NCI-H446 treated with DMSO at 0.1 percent for 48 hours (cell line): ENCODE measurements at regions not wholly inside any gene's neighbourhood (a gene's known extent, or its start where the extent isn't known, plus 50 kb on each side); places are given as distances from the start of the nearest gene placed in this dataset.

Source experiments
- DNase-seq: peaks from one replicate; lab custom pipeline; 2025; lab: John Stamatoyannopoulos, UW

DNA sequence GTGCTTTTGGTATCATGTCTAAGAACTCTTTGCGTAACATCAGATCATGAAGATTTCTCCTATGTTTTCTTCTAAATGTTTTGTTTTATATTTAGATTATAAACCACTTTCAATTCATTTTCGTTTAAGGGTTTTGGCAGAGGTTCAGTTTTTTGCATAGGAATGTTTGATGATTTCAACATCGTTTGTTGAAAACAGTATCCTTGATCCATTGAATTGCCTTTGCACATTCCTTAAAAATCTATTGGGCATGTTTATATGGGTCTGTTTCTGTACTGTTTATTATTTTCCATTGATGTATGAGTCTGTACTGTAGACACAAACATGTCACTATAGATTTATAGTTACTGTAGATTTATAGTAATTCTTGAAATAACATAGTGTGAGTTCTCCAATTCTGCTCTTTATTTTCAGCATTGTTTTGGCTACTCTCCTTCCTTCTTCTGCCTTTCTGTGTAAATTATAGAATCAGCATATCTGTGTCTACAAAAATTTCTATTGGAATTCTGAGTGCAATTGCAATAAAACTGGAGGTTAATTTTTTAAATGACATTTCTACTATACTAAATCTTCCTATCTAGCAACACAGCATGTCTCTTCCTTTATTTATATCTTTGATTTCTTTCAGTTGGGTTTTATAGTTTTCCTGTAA is 374.0 kb downstream of the SV2B start:
- no peak for DNase-seq

DNA sequence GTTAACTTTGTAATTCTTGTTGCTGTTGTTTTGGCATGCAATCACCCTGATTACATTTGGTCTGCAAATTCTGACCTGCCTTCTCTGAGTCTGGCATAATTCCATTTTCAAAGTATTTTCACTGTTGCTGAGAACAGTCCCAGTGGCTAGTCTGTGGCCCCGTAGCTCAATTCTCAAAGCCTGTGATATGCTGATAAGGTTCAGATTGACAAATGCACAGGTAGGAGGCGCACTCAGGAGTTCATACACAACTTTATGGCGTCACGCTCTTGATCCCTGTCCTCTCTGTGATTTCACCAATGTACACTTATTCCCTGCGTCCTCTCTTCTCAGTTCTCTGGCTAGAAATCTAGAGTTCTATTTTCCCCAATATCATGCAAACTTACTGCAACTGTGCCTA is 376.6 kb upstream of the SLCO3A1 start:
- DNase-seq = no peak

DNA sequence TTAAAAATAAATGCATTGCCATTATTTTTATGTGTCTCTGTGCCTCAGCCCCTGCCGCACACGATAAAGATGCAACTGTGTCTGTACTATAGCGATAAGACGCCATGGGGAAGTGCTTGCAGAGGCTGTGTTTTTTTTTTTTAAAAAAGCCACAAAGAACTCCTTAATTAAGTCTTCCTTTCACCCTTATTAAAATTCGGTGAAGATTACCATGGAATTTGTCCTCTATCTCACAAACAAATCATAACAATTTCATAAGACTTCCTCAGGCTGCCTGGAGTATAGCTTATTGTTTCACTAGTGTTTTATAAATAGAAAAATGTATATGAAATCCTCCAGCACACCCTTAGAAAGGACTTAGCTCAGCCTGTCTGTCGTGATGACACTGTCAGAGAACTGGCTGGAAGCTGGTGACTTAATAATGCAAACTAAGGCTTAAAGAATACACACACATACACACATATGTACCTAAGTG is 374.8 kb upstream of the SLCO3A1 start:
- no peak for DNase-seq

DNA sequence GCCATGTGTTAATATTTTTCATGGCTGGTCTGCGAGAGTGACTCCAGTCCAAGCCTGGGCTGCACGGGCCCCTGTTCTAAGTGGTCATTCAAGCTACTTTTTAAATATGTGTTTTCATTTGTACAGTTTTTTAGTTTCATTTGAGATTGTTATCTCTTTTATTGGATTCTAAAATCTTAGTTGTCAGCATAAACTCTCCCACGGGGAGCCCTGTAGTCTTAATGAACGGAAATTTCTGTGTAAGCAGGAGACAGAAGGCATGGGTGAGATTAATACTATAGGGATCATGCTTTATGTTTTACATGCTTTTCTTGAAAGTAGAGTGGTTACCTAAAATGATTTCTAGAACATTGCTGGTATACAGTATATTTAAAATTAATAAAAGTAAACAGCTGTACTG is 373.1 kb upstream of the SLCO3A1 start:
- no peak for DNase-seq

DNA sequence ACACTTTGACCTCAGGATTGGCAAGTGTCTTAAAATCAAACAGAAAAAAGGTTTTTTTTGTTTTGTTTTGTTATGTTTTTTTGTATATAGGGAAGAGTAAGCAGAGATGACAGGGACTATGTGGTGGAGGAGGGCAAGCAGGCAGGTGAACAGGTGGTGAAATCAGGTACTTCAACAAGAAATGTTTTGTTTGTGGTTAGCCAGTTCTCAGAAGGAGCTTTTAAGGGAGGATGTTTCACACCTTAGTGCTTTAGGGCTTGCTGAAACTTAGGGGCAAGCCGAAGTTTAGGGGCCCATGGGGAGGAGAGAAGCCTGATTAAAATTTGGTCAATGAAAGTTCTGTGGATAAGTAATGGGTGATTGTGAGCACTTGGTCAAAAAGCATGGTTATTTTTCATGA is 370.7 kb upstream of the SLCO3A1 start:
- DNase-seq = no peak

DNA sequence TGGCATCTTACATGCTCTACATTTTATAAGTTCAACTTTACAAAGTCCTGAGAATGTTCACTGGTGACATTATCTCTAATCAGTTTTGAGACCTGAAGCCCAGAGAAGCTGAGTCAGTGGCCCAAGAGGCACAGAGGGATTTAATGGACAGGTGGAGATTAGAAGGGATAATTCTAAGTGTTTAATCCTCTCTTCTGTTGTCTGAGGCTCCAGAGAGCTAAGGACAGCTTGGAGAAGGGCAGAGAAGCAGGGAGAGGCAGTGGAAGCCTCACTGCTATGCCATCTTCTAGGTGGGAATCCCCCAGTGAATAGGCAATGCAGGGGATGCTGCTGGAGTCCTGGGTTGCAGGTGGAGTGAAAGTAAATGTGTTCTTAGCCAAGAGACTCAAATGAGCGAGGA is 369.4 kb upstream of the SLCO3A1 start:
- DNase-seq = no peak

DNA sequence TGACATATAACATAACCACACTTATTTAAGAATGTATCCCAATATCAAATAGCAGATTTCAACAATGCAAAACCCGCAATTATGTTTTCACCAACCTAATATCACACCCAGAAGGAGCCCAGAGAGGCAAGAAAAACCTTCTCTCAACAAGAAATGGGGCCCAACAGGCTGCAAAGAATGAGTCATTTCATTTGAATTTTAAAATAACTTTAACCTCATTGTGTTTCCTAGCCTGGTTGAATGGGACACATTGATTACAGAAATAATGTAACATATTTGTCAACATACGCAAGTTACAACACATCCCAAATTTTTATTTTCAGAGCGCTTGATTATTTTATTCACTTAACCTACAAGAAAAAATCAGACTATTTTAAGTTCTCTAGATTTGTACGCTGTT is 365.1 kb upstream of the SLCO3A1 start:
- no peak for DNase-seq

DNA sequence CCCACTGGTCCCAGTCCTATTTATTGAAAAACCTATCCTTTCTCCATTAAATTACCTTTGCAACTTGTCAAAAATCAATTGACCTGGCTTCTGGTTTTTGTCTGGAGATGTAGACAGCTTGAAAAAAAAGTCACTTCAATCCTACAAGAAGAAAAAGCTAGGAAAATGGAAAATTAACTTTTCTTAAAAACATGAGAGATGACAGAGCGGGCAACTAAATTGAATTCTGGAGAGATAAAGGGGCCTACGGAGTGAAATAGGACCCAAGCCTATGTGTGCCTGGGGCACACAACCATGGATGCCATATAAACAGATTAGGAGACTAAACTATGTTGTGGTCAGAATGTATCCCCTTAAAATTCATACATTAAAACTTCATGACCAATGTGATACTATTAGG is 363.3 kb upstream of the SLCO3A1 start:
- DNase-seq = no peak

DNA sequence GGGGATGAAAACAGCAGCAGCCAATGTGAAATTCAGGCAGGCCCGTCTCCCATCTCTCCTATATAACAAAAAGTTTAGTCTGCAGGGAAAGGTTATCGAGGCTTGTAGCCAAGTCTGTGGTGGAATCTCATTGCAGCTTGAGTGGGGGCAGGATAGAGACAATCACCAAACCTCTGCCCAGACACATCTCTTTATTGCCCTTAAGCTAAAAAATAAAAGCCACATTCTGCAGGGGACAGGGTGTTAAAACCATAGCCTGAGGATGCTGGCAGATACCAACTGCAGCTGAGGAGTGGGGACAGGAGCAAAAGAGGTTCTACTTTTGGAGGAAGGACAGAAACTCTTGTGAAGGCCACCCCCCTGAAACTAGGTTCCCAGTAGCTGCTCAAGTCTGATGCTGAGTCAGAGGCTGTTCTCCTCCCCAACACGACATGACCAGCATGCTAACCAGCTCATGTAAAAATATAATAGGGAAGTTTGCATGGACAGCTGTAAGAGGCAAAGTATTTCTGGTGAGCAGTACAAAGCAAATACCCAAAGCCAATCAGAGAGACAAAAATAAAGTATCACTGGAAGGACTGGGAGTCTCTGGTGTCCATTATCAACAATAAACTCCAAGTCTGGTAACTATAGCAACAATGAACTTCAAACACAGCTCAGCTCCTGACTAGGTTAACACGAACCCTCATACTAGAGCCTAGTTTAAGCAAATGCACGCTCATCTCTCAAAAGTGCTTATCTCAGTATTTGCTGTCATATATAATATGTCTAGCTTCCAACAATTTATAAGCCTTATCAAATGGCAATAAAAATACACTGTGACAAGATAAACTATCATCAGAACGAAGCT is 362.2 kb upstream of the SLCO3A1 start:
- no peak for DNase-seq

DNA sequence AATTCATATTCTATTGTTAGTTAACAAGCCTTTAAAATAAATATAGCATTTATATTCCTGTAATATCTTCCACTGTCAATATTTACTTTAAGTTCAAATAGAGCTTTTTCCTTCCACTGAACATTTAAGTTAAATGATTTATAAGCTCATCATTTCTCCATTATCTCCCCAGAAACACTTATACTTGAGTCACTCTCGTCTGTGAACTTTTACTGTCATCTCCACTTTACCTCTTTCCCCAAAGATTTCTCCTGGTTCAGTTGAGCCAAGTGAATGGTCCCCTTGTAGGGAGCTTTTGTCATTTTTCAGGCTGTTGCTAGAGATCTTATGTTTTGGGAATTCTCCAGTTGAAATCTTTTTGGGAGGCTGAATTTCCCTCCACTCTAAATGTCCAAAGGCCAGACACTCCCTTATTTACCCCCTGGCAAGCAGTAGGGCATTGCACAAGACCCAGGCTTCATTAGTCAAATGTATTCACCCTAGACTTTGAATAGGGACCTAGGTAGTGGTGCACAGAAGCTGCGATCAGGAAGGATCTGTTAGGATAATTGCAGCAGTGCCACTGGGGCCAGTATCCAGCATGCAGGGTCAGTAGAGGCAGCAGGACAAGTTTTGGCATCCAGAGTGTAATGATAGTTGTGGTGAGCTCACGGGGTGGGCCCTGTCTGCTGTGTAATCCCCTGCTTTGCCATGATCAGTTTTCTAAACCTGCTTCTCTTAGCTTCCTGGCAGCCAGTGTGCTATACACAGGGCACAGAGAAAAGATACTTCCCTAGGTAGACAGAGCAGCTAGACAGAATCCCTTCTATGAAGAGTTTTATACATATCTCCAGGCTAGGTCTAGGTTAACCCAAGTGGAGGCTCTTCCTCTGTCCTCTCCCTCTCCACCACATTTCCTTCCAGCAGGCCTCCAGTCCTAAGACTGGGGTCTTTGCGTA is 356.5 kb upstream of the SLCO3A1 start:
- no peak for DNase-seq

DNA sequence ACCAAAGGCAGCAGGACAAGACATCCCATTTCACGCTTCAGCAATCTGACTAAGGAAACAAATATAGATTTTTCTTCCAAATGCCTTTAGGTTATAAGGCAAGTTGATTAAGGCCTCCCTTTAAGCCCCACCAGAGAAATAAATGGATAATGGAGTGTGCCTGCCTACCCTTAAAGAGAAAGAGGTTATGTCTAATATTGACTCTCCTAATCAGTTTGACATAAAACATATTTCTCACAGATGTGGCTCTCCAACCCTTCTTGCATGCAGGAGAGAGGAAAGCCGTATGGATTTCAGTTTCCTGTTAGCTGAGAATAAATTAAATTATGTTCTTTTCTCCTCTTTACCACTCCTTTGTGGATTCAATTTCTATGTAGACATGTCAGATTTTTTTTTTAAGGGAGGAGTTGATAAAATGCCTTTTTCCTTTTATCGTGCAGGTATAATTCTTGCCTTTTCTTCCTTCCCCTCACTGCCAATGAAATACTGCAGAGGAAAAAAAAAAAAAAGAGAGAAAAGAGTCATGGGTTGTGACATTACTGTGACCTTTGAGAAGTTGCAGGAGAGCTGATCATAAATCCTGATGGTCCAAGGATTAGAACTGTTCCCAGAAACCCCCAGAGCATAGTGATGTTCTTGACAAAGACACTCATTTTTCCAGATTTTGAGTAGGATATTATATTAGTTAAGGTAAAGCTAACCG is 355.3 kb upstream of the SLCO3A1 start:
- no peak for DNase-seq

DNA sequence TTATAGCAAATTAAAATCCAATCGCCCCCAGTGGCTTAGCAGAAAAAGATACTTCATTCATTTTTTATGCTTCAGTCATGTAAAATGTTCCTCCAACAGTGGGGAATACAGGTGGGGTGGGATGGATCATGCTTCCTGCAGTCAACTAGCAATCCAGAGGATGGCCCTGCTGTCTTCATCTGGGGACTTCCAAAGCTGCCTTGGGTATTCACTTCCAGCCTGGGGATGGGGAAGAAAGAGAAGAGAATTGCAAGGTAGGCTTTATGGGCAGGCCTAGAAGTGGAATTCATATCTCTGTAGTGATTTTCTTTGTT is 354.8 kb upstream of the SLCO3A1 start:
- no peak for DNase-seq

DNA sequence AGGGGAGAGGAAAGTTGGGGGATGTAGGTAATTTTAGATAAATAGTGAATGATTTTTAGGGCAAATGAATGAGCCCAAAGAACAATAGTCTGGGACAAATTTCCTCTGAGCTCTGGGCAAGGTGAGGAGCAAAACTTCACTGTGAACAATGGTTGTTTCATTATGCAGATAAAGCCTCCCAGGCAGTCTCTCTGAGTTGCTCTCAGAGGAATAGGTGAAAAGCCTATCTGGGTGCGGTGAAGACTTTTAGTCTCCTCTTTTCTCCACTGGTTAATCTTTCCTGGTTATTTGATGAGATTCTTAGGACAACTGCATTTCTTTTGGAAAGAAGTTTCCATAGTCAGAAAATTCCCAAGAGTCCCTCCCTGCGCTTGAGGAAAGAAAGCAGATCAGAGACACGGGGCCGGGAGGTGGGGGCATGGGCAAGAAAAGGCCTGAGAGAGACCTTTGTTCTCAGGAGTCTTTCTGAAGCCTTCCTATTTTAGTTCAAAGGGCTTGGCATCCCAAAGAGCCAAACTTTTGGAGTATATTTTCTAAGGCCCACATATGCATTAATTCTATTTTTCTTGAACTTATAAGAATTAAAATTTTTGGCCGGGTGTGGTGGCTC is 353.6 kb upstream of the SLCO3A1 start:
- no peak for DNase-seq

DNA sequence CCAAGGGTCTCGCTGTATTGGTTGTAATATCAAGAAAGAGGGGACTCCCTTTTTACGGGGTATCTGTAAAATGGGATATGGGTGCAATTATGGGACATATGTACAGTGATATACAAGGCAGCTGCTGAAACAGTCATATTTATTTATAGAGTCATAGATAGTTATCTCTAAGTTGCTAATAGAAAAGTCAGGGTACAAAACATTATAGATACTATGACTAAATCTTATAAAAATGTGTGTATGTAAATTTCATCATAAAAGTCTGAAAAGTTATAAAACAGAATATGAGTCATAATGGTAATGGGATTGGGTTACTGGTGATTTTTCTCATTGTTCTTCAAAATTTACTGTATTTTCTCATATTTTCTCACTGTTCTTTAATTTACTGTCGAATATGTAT is 344.9 kb upstream of the SLCO3A1 start:
- DNase-seq = no peak

DNA sequence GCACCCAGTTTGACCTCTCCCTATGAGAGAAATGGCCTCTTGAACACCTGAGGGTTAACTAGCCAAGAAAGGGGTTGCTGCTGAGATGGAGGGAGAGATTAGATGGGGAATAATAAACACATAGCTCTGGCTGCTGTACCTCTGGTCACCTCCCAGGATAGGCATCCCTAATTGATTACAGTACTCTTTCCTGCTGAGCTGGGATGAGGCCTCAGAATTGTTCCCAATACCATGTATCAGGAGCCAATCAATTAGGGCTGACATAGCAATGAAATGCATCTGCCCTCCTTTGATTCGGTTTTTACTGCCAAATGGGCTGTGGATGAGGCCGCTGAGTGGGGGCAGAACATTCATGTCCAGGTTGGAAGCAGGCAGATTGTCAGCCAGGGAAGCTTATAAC is 339.4 kb upstream of the SLCO3A1 start:
- DNase-seq = no peak

DNA sequence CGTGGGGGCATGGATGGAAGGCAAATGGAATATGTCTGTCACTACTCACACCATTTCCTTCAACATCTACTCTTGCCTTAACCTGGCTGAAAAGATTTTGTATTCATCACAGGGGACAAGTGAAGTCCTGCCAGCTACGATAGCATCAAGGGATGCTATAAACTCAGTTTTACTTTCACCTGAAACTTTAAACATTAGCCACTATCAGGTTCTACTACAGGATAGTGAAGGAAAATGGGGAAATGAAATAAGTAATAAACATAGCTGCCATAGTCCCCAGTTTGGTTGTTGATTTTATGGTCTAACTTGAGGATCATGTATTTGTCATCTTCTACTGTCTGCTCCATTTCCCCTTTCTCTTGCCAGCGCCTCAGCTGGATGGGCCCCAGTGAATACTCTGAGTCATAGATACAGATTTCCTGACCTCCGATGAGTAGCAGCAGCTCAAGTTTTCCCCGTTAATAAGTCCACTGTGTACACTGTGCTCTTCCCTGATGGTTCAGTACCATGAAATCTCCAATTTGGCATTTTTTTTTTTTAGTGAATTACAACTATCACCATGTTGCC is 338.2 kb upstream of the SLCO3A1 start:
- no peak for DNase-seq

DNA sequence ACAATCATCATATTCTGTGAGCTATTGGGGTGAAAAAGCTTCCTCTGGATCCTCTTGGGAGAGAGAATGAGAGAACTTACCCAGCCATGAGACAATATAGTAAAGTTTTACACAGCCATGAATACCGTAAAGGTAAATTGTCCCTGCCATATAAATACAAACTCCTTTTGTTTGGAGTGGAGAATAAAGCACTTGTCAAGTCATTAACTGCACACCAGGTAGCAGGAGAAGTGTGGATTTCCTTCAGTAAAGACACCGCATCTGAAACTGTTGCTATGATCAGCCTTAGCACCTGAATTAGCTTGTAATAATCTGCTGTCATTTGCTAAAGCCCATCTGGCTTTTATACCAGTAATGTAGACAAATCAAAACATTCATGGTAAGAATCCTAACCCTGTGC is 336.6 kb upstream of the SLCO3A1 start:
- no peak for DNase-seq

DNA sequence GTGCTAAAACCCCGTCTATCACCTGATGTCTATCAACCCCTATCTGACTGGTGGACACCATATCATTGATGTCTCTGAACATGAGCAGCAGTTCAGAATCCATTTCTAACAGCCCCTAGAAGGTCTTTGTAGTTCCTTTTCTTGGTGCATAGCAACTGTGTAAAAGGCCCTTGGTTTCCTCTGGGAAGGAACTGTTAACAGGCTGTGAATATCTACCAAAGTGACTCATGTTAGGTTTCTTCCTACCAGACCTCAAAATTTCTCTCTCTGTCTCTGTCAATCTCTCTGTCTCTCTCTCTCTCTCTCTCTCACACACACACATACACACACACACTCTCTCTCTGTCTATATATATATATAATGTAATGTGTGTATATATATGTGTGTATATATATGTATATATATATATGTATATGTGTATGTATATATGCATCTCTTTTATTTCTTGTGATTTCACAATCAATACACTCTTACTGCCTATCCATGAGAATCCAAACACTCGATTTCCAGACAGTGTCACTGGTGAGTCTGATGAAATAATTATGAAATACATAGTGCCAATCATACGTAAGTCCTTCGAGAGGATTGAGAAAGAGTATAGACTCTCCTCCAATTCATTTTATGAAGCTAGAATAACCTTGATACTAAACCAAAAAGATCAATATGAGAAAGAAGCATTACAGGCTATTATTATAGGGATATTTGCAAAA is 335.9 kb upstream of the SLCO3A1 start:
- DNase-seq = no peak

DNA sequence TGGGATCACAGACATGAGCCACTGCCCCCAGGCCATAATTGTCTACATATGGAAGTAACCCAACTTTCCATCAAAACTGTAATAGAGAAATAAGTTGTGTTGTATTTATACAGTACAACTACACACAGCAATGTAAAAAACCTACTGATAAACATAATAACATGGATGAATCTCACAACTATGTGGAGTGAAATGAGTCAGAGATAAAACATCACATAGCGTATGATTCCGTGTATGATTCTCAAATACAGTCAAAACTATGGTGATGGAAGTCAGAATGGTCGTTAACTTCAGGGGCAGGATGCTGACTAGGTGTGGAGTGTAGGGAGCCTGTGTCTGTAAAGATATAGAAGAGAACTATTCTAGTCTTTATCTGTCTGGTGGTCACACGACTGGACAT is 332.7 kb upstream of the SLCO3A1 start:
- DNase-seq = no peak

DNA sequence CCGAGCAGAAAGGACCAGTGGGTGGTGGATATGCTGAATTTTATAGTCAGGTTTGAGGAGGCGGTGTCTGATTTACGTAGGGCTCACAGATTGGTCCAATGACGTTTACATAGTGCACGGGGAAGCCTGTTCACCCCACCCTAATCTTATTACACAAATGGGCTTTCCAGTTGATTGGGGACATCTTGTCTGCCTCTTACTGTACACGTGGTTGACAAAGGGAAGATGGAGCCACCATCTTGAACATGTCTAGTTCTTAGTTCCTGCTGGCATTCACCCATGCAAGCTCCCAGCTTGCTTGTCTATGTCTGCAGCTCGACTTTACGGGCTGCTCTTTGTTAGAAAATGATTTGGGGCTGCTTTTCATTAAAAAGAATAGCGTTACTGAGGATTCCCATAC is 332.0 kb upstream of the SLCO3A1 start:
- DNase-seq = no peak

DNA sequence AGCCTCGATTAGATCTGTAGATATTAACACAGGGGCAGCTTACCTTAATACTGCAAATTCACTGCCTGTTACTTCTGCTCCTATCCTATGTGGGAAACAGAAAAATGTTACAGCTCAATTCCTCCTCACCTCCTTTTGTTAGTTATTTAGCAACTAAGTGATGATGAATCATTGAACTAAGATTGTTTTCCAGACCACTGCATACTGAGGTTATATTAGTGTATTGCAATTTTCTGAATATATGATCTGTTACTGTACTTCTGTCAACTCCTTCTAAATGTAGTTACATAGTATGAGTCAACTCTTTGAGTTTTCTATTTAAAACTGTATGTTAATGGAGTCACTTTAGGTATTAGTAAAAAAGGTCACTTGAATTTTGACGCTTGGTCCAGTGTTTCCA is 331.5 kb upstream of the SLCO3A1 start:
- no peak for DNase-seq
